Panc1 (cell line): ENCODE measurements at regions not wholly inside any gene's neighbourhood (a gene's known extent, or its start where the extent isn't known, plus 50 kb on each side); places are given as distances from the start of the nearest gene placed in this dataset.

Experiments
- SIN3A ChIP-seq: IDR thresholded peaks from 2 replicates; pipeline ENCODE4 v1.6.1; 2012; ENCODE audit warnings: low read depth, mild to moderate bottlenecking, low read length, moderate library complexity, borderline replicate concordance; ENCODE audit not compliant: insufficient read depth
- TF ChIP-seq, protein P1 (sequence below): fragments of 450-650 bp; IDR thresholded peaks from 2 replicates; pipeline ENCODE4 v1.5.1; 2017; ENCODE audit warnings: mild to moderate bottlenecking

GRCh38 chr4:175129797-175130196, 211.6 kb downstream of the ADAM29 start:
- TF ChIP-seq, protein P1, sequence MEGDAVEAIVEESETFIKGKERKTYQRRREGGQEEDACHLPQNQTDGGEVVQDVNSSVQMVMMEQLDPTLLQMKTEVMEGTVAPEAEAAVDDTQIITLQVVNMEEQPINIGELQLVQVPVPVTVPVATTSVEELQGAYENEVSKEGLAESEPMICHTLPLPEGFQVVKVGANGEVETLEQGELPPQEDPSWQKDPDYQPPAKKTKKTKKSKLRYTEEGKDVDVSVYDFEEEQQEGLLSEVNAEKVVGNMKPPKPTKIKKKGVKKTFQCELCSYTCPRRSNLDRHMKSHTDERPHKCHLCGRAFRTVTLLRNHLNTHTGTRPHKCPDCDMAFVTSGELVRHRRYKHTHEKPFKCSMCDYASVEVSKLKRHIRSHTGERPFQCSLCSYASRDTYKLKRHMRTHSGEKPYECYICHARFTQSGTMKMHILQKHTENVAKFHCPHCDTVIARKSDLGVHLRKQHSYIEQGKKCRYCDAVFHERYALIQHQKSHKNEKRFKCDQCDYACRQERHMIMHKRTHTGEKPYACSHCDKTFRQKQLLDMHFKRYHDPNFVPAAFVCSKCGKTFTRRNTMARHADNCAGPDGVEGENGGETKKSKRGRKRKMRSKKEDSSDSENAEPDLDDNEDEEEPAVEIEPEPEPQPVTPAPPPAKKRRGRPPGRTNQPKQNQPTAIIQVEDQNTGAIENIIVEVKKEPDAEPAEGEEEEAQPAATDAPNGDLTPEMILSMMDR = no peak
- TF ChIP-seq SIN3A = no peak
